Central memory CD4-positive, alpha-beta T cell (primary cell): ENCODE measurements at regions not wholly inside any gene's neighbourhood (a gene's known extent, or its start where the extent isn't known, plus 50 kb on each side); places are given as distances from the start of the nearest gene placed in this dataset.

Experiments
- DNase-seq: peaks from one replicate; pipeline ENCODE4 v3.0.0; 2022

GRCh38 chr12:91563011-91563765 is 380.6 kb upstream of the DCN start:
- DNase-seq: no peak

- peak; percentile 15 for DNase-seq
Observed at GRCh38 chr12:91562476-91562875, 379.9 kb upstream of the DCN start.

- DNase-seq: no peak
Observed at GRCh38 chr12:91561958-91562325, 379.3 kb upstream of the DCN start.

GRCh38 chr12:91561301-91561957 is 378.8 kb upstream of the DCN start:
- DNase-seq: no peak

- DNase-seq: no peak
Observed at GRCh38 chr12:91556909-91557308, 374.3 kb upstream of the DCN start.

- no peak for DNase-seq
Observed at GRCh38 chr12:91555436-91556415, 373.1 kb upstream of the DCN start.

GRCh38 chr12:91551927-91552326 is 369.3 kb upstream of the DCN start:
- DNase-seq: no peak

- DNase-seq: no peak
Observed at GRCh38 chr12:91551242-91551641, 368.6 kb upstream of the DCN start.

GRCh38 chr12:91542666-91543065 is 360.0 kb upstream of the DCN start:
- DNase-seq: no peak

GRCh38 chr12:91542067-91542466 is 359.4 kb upstream of the DCN start:
- no peak for DNase-seq

- no peak for DNase-seq
Observed at GRCh38 chr12:91538418-91538817, 355.8 kb upstream of the DCN start.

- no peak for DNase-seq
Observed at GRCh38 chr12:91533366-91533765, 350.7 kb upstream of the DCN start.

GRCh38 chr12:91529829-91530228 is 347.2 kb upstream of the DCN start:
- DNase-seq: no peak

- DNase-seq: no peak
Observed at GRCh38 chr12:91523831-91524230, 341.2 kb upstream of the DCN start.

- no peak for DNase-seq
Observed at GRCh38 chr12:91516695-91517047, 334.1 kb upstream of the DCN start.

GRCh38 chr12:91515944-91516694 is 333.5 kb upstream of the DCN start:
- no peak for DNase-seq

GRCh38 chr12:91513313-91513712 is 330.7 kb upstream of the DCN start:
- DNase-seq: no peak

GRCh38 chr12:91511795-91512420 is 329.3 kb upstream of the DCN start:
- no peak for DNase-seq

GRCh38 chr12:91507754-91508153 is 325.1 kb upstream of the DCN start:
- no peak for DNase-seq

GRCh38 chr12:91506452-91506851 is 323.8 kb upstream of the DCN start:
- DNase-seq: no peak

- no peak for DNase-seq
Observed at GRCh38 chr12:91505006-91505405, 322.4 kb upstream of the DCN start.

- no peak for DNase-seq
Observed at GRCh38 chr12:91502208-91502607, 319.6 kb upstream of the DCN start.
